HG03108 (cell line): ENCODE measurements at regions not wholly inside any gene's neighbourhood (a gene's known extent, or its start where the extent isn't known, plus 50 kb on each side); places are given as distances from the start of the nearest gene placed in this dataset.

Experiments used
- ATAC-seq: cut with Tn5 transposase; IDR thresholded peaks from one replicate; pipeline ENCODE4 v1.9.1; 2021; ENCODE audit warnings: moderate library complexity; ENCODE audit not compliant: unreplicated experiment

- ATAC-seq: no peak
Observed at GRCh38 chr5:103674739-103675138, 112.2 kb upstream of the NUDT12 start.

GRCh38 chr5:103674251-103674650 is 111.7 kb upstream of the NUDT12 start:
- ATAC-seq: no peak

GRCh38 chr5:103669615-103670014 is 107.0 kb upstream of the NUDT12 start:
- no peak for ATAC-seq

GRCh38 chr5:103668281-103668680 is 105.7 kb upstream of the NUDT12 start:
- no peak for ATAC-seq

- ATAC-seq: no peak
Observed at GRCh38 chr5:103667068-103667467, 104.5 kb upstream of the NUDT12 start.

GRCh38 chr5:103657301-103657700 is 94.7 kb upstream of the NUDT12 start:
- ATAC-seq: no peak

- ATAC-seq: no peak
Observed at GRCh38 chr5:103648086-103648485, 85.5 kb upstream of the NUDT12 start.

- no peak for ATAC-seq
Observed at GRCh38 chr5:103646698-103647614, 84.4 kb upstream of the NUDT12 start.

GRCh38 chr5:103645816-103646215 is 83.2 kb upstream of the NUDT12 start:
- ATAC-seq: no peak

GRCh38 chr5:103638979-103639378 is 76.4 kb upstream of the NUDT12 start:
- no peak for ATAC-seq

- ATAC-seq: no peak
Observed at GRCh38 chr5:103624675-103625074, 62.1 kb upstream of the NUDT12 start.

- no peak for ATAC-seq
Observed at GRCh38 chr5:103624035-103624480, 61.5 kb upstream of the NUDT12 start.

- ATAC-seq: no peak
Observed at GRCh38 chr5:103623425-103623824, 60.8 kb upstream of the NUDT12 start.

GRCh38 chr5:103621548-103621930 is 59.0 kb upstream of the NUDT12 start:
- no peak for ATAC-seq

GRCh38 chr5:103620851-103621547 is 58.4 kb upstream of the NUDT12 start:
- ATAC-seq: no peak

GRCh38 chr5:103617913-103618312 is 55.3 kb upstream of the NUDT12 start:
- ATAC-seq: no peak

GRCh38 chr5:103617090-103617489 is 54.5 kb upstream of the NUDT12 start:
- ATAC-seq: no peak

GRCh38 chr5:103612545-103612944 is 50.0 kb upstream of the NUDT12 start:
- no peak for ATAC-seq
